ENCODE measurements at regions not wholly inside any gene's neighbourhood (a gene's known extent, or its start where the extent isn't known, plus 50 kb on each side); places are given as distances from the start of the nearest gene placed in this dataset.

GRCh38 chr12:41661141-41661765, 473.1 kb downstream of the PDZRN4 start:
- TF ChIP-seq CTCF (IDR thresholded peaks at IDR 0.05 in 4 of 5, conservative IDR thresholded peaks at IDR 0.05 in 1 of 5): no peak
- no peak for TF ChIP-seq POLR2A (IDR thresholded peaks at IDR 0.05)

Data from gastrocnemius medialis (tissue), 4 donors.